COLO829 (cell line): ENCODE measurements at regions not wholly inside any gene's neighbourhood (a gene's known extent, or its start where the extent isn't known, plus 50 kb on each side); places are given as distances from the start of the nearest gene placed in this dataset.

ENCODE experiments used
- DNase-seq: peaks from one replicate; pipeline ENCODE4 v3.0.0; 2012; ENCODE audit warnings: low spot score

DNA sequence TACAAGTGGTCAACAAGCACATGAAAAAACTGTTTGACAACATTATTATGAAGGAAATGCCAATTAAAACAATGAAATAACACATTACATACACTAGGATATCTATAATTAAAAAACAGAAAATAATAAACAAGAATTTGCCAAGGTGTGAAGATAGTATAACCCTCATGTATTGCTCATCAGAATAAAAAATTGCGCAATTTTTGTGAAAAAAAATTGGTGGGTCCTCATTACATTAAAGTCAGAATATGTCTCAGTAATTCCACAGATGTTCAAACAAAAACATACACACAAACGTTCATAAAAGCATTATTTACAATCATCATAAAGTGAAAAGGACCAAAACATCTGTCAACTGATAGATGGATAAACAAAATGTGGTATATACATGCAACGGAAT is 63.0 kb upstream of the AR start:
- DNase-seq = no peak
